ENCODE measurements at regions not wholly inside any gene's neighbourhood (a gene's known extent, or its start where the extent isn't known, plus 50 kb on each side); places are given as distances from the start of the nearest gene placed in this dataset.

DNA sequence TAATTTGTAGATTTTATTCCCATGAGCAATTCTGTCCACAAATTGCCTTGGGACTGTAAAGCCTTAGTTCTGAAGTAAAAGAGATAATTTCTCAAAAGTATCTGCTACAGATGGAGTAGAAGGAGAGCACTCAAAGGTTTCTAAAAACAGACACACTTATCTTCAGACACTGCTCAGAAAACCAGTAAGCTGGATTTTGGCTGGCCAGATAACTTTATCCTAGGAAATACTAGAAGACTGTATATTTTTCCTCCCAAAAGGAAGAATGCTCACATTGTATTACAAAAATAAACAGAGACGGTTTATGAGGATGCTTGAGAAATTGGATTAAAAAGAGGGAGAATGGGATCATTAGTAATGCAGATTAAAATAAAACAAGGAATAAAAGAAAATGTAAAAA is 178.0 kb upstream of the IGFBP3 start:
- no peak for TF ChIP-seq POLR2A (IDR thresholded peaks at IDR 0.05)
- no peak for TF ChIP-seq CTCF (IDR thresholded peaks at IDR 0.05)

Data from adrenal gland (tissue), 5 donors.